GM23248 (cell line): ENCODE measurements at regions not wholly inside any gene's neighbourhood (a gene's known extent, or its start where the extent isn't known, plus 50 kb on each side); places are given as distances from the start of the nearest gene placed in this dataset.

ENCODE experiments used
- DNase-seq: peaks from one replicate; pipeline ENCODE4 v3.0.0-alpha.2; 2015
- H2AFZ ChIP-seq: fragments of 200-600 bp; sonication (generic); 2 replicates; pipeline ENCODE4 v1.6.1; 2016; ENCODE audit warnings: antibody characterized with exemption
- H3F3A ChIP-seq: fragments of 200-600 bp; sonication (generic); 2 replicates; pipeline ENCODE4 v1.6.1; 2016; ENCODE audit warnings: mild to moderate bottlenecking, antibody characterized with exemption, mixed run types; ENCODE audit not compliant: insufficient read depth
- H3K27ac ChIP-seq: fragments of 200-600 bp; sonication (generic); 2 replicates; pipeline ENCODE4 v1.5.1; 2016; ENCODE audit warnings: mild to moderate bottlenecking
- H3K27me3 ChIP-seq: fragments of 200-600 bp; sonication (generic); replicated peaks from 2 replicates; pipeline ENCODE4 v1.6.1; 2016; ENCODE audit warnings: mild to moderate bottlenecking; ENCODE audit not compliant: insufficient read depth
- H3K36me3 ChIP-seq: fragments of 200-600 bp; sonication (generic); 2 replicates; pipeline ENCODE4 v1.6.1; 2016; ENCODE audit warnings: low read depth, mild to moderate bottlenecking
- H3K4me1 ChIP-seq: fragments of 200-600 bp; sonication (generic); 2 replicates; pipeline ENCODE4 v1.6.1; 2016; ENCODE audit warnings: mild to moderate bottlenecking; ENCODE audit not compliant: insufficient read depth
- H3K4me2 ChIP-seq: fragments of 200-600 bp; sonication (generic); one replicate; pipeline ENCODE4 v1.6.1; 2016; ENCODE audit warnings: mild to moderate bottlenecking; ENCODE audit not compliant: unreplicated experiment
- H3K4me3 ChIP-seq: fragments of 200-600 bp; sonication (generic); 2 replicates; pipeline ENCODE4 v1.5.1; 2016; ENCODE audit warnings: mild to moderate bottlenecking
- H3K79me2 ChIP-seq: fragments of 200-600 bp; sonication (generic); 2 replicates; pipeline ENCODE4 v1.6.1; 2016; ENCODE audit warnings: mild to moderate bottlenecking; ENCODE audit not compliant: insufficient read depth
- H3K9ac ChIP-seq: fragments of 200-600 bp; sonication (generic); 2 replicates; pipeline ENCODE4 v1.6.1; 2016; ENCODE audit warnings: mild to moderate bottlenecking
- H3K9me2 ChIP-seq: fragments of 200-600 bp; sonication (generic); 2 replicates; pipeline ENCODE4 v1.6.1; 2016; ENCODE audit warnings: mixed run types, mild to moderate bottlenecking, moderate library complexity; ENCODE audit not compliant: insufficient read depth
- H3K9me3 ChIP-seq: fragments of 200-600 bp; sonication (generic); one replicate; pipeline ENCODE4 v1.6.1; 2017; ENCODE audit warnings: low read depth
- H4K20me1 ChIP-seq: fragments of 200-600 bp; sonication (generic); 2 replicates; pipeline ENCODE4 v1.6.0; 2016; ENCODE audit not compliant: insufficient read depth
- EZH2 ChIP-seq: fragments of 200-600 bp; sonication (generic); IDR thresholded peaks from 2 replicates; pipeline ENCODE4 v1.6.1; 2018; ENCODE audit warnings: antibody characterized with exemption, mild to moderate bottlenecking; ENCODE audit not compliant: insufficient read depth, poor library complexity, severe bottlenecking
- EZH2phosphoT487 ChIP-seq: fragments of 200-600 bp; sonication (generic); IDR thresholded peaks from 2 replicates; pipeline ENCODE4 v1.6.1; 2018; ENCODE audit warnings: antibody characterized with exemption, moderate library complexity, mild to moderate bottlenecking, low read depth; ENCODE audit not compliant: insufficient read depth
- WGBS, 2 experiments: methylation state at CpG; one replicate each; pipeline ENCODE4 v1.1.6; 2015 to 2017; ENCODE audit warnings: low lambda C conversion rate in 2 of 2, low coverage in 1 of 2; ENCODE audit errors: missing lambda C conversion rate in 2 of 2; 5-methylcytosine and 5-hydroxymethylcytosine counted together
- in situ Hi-C: fragments of 300-500 bp; cut with MboI; formaldehyde crosslinking; loops from 2 replicates; pipeline ENCODE4 v1.15.0; 2020

DNA sequence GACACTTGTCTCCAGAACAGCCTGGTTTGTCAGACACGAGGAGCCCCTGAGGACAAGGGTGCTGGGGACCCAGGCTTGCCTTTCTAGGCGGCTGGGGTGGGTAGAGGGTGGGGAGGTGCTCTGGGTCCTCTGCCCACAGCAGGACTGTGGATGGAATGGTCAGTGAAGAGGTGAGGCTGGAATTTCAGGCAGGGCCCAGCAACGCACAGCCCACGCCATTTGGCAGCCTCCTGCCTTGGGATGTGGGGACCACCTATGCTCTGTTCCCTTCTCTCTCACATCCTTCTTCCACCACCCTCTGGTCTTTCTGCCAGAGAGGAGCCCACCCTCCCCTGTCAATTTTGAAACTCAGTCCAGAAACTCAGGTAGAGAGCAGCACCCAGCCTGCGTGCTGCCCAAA is 103.2 kb downstream of the CXCL12 start:
- H3K9me3 ChIP-seq, result no peaks in the 10 kb centered on the region
- 82 to 87% methylated on average over 3 to 5 of the region's 5 CpGs for WGBS, 2 experiments
- H3K27me3 ChIP-seq, result no peaks in the 10 kb centered on the region

DNA sequence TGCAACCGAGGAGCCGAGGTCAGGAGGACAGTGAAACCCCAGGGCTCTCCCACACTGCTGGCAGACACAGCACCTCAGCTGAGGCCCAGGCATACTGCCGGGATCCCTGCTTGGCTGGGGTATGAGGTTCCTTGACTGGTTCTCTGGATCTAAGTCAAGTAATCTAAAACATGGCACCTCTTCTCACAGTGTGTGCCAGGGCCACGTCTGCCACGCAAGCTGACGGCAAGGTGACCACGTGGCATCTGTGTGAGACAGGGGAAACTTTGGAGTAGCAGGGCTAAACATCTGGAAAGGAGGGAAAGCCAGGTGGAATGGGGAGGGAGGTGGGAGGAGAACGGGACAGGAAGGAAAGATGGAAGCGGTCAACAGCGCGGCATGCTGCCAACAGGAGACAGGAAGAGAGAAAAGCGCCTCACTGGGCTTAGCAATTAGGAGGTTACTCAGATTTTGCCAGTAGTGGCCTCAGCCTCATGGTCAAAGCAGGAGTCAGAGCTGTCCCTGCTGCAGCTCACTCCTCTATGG is 103.7 kb downstream of the CXCL12 start:
- Histone ChIP-seq H3K9me3 (no peaks in the 10 kb centered on the region), H3K4me2 (no peak overlapping the region), H3K4me1 (peaks cover 23% of the 10 kb centered on the region), H4K20me1 (no peaks in the 10 kb centered on the region), H3K27ac (peak overlapping the region; percentile 19), H3K9ac (no peak overlapping the region), H2AFZ (peak overlapping the region; percentile 73), H3K79me2 (no peaks in the 10 kb centered on the region), H3K9me2 (no peaks in the 10 kb centered on the region), H3K27me3 (no peaks in the 10 kb centered on the region), H3F3A (peaks cover 18% of the 10 kb centered on the region), H3K4me3 (no peak overlapping the region), H3K36me3 (no peaks in the 10 kb centered on the region)
- WGBS, 2 experiments, result 13 to 20% methylated on average over 12 of the region's 12 CpGs
- TF ChIP-seq EZH2phosphoT487, result no peak
- no peak for TF ChIP-seq EZH2
- peak; percentile 72 for DNase-seq
- in situ Hi-C loops, result no loop called here

More for the DNA sequence above, 103.2 kb downstream of the CXCL12 start:
- peaks cover 23% of the 10 kb centered on the region for H3K4me1 ChIP-seq
- no peaks in the 10 kb centered on the region for H3K36me3 ChIP-seq
- H3K27ac ChIP-seq, result no peak overlapping the region
- no peak for TF ChIP-seq EZH2phosphoT487
- no peak for TF ChIP-seq EZH2
- H3F3A ChIP-seq, result peaks cover 18% of the 10 kb centered on the region
- in situ Hi-C loops, result no loop called here
- H3K9ac ChIP-seq, result no peak overlapping the region
- H3K4me2 ChIP-seq, result no peak overlapping the region
- H2AFZ ChIP-seq, result no peak overlapping the region; the same call in 1 of the 2 replicates
- H4K20me1 ChIP-seq, result no peaks in the 10 kb centered on the region
- DNase-seq, result no peak
- H3K9me2 ChIP-seq, result no peaks in the 10 kb centered on the region
- H3K79me2 ChIP-seq, result no peaks in the 10 kb centered on the region
- H3K4me3 ChIP-seq, result no peak overlapping the region

DNA sequence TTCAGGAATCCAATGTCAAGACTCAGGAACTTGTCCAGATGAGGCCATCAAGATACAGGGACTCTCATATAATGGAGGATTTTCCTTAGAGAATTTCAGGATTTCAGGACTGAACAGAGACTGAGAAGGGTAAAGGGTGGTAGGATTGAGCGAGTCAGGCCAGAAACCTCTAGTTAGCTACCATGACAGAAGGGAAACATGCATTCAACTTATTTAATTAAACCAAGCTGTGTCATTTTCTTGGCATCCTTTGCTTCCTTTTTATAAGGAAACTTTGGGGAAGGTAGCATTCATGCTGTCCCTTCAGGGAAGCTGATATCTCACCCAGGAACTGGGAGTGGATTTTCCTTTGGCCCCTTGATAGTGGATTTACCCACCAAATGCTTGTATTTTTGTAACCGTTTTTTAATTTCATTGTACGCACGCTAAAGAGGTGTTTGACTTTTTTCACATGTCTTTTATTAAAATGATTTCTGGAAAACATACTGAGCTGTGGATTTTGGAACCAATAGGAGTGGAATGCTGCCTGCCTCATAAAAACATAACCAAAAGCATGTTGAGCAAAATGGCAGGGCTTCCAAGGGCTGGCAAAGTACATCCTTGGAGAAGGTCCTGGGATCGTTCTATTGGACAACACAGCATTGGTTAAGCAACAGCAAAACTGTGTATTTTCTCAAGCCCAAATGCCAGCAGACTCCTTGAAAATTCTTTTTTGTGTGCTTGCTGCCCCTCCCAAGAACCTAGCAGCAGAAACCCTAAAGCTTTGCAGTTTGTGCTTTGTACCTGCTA is 104.5 kb downstream of the CXCL12 start:
- no peak for TF ChIP-seq EZH2phosphoT487
- TF ChIP-seq EZH2, result no peak
- peak; percentile 58 for DNase-seq
- peaks cover 23% of the 10 kb centered on the region for H3K4me1 ChIP-seq
- 24 to 30% methylated on average over 5 of the region's 5 CpGs for WGBS, 2 experiments
- no peak overlapping the region for H3K4me3 ChIP-seq
- no peaks in the 10 kb centered on the region for H3K27me3 ChIP-seq
- H3K9ac ChIP-seq, result no peak overlapping the region
- H3K27ac ChIP-seq, result peak overlapping the region; percentile 19
- H3K9me3 ChIP-seq, result no peaks in the 10 kb centered on the region
- no peaks in the 10 kb centered on the region for H3K36me3 ChIP-seq
- H2AFZ ChIP-seq, result peak overlapping the region; percentile 73; the same call in 1 of the 2 replicates
- in situ Hi-C loops, result no loop called here
- peak overlapping the region; percentile 63 for H3K4me2 ChIP-seq
- no peaks in the 10 kb centered on the region for H4K20me1 ChIP-seq
- H3F3A ChIP-seq, result peaks cover 18% of the 10 kb centered on the region
- H3K79me2 ChIP-seq, result no peaks in the 10 kb centered on the region
- H3K9me2 ChIP-seq, result no peaks in the 10 kb centered on the region

DNA sequence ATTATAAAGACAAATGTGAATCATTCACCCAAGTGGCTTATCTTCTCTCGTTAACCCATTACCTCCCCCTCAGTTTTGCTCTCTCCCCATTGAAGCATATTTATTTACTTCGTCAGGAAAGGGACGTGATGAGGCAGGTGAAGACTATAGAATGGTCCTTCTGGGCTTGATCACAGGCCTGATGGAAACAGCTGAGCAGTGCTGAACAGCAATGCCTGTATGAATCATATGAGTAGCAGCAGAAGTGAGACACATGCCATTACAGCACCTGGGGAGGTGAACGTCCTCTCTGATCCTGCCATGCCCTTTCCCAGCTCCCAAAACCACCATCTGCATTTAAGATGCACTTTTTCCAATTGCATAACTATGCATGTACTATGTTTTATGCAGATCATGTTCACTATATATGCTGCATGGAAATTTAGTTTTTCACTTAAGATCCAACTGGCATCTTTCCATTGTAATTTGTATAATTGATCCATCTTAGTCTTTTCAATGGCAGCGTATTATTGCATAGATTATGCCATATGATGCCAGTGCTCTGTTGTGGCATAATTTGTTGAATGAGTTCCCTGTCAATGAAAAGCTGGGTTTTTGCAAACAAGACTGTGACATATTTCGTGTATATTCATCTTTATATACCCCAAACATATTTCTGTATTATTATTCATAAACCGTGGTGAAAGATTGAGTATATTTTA is 105.3 kb downstream of the CXCL12 start:
- 67 to 70% methylated on average over 7 of the region's 7 CpGs for WGBS, 2 experiments
- Histone ChIP-seq H3K4me2 (peak overlapping the region; percentile 63), H3K27ac (no peak overlapping the region), H2AFZ (no peak overlapping the region), H3K9ac (no peak overlapping the region), H3K4me1 (peaks cover 23% of the 10 kb centered on the region), H3K79me2 (no peaks in the 10 kb centered on the region), H3K9me2 (no peaks in the 10 kb centered on the region), H4K20me1 (no peaks in the 10 kb centered on the region), H3F3A (peaks cover 18% of the 10 kb centered on the region), H3K36me3 (no peaks in the 10 kb centered on the region), H3K4me3 (no peak overlapping the region), H3K9me3 (no peaks in the 10 kb centered on the region), H3K27me3 (no peaks in the 10 kb centered on the region)
- TF ChIP-seq EZH2phosphoT487, result no peak
- TF ChIP-seq EZH2, result no peak
- in situ Hi-C loops, result no loop called here
- no peak for DNase-seq
